ENCODE measurements at regions not wholly inside any gene's neighbourhood (a gene's known extent, or its start where the extent isn't known, plus 50 kb on each side); places are given as distances from the start of the nearest gene placed in this dataset.

- H3K36me3 Mint-ChIP-seq (ENCODE audit: unreplicated experiment): no peaks in the 10 kb centered on the region
- peak; percentile 70 for DNase-seq (ENCODE audit: extremely low spot score, unreplicated experiment)
- H3K4me1 Mint-ChIP-seq (ENCODE audit: unreplicated experiment): peaks cover 8% of the 10 kb centered on the region
- peaks cover 5% of the 10 kb centered on the region for H3K9me3 Mint-ChIP-seq (ENCODE audit: unreplicated experiment)
- H3K27me3 Mint-ChIP-seq (ENCODE audit: unreplicated experiment): peaks cover 8% of the 10 kb centered on the region
- H3K4me3 Mint-ChIP-seq (ENCODE audit: unreplicated experiment): no peak overlapping the region
- TF ChIP-seq CTCF (IDR thresholded peaks at IDR 0.05): no peak
- no peak overlapping the region for H3K27ac Mint-ChIP-seq (ENCODE audit: unreplicated experiment)
These were observed 52.0 kb upstream of the TANC2 start for GRCh38 chr17:62913991-62914570.

- no peak overlapping the region for H3K27ac Mint-ChIP-seq (ENCODE audit: unreplicated experiment)
- DNase-seq (ENCODE audit: extremely low spot score, unreplicated experiment): peak; percentile 17
- H3K36me3 Mint-ChIP-seq (ENCODE audit: unreplicated experiment): no peaks in the 10 kb centered on the region
These were observed 53.7 kb upstream of the TANC2 start for GRCh38 chr17:62912363-62912762.

GRCh38 chr17:62911114-62911513 lies 54.9 kb upstream of the TANC2 start:
- Mint-ChIP-seq H3K4me3 (ENCODE audit: unreplicated experiment) (no peak overlapping the region), H3K4me1 (ENCODE audit: unreplicated experiment) (no peaks in the 10 kb centered on the region), H3K36me3 (ENCODE audit: unreplicated experiment) (no peaks in the 10 kb centered on the region), H3K9me3 (ENCODE audit: unreplicated experiment) (peaks cover 5% of the 10 kb centered on the region), H3K27ac (ENCODE audit: unreplicated experiment) (no peak overlapping the region), H3K27me3 (ENCODE audit: unreplicated experiment) (peaks cover 14% of the 10 kb centered on the region)
- no peak for DNase-seq (ENCODE audit: extremely low spot score, unreplicated experiment)
- TF ChIP-seq CTCF (IDR thresholded peaks at IDR 0.05): no peak

More at GRCh38 chr17:62912363-62912762, 53.7 kb upstream of the TANC2 start:
- Mint-ChIP-seq H3K27me3 (ENCODE audit: unreplicated experiment) (peaks cover 11% of the 10 kb centered on the region), H3K4me1 (ENCODE audit: unreplicated experiment) (peaks cover 6% of the 10 kb centered on the region), H3K9me3 (ENCODE audit: unreplicated experiment) (peaks cover 5% of the 10 kb centered on the region), H3K4me3 (ENCODE audit: unreplicated experiment) (no peak overlapping the region)
- no peak for TF ChIP-seq CTCF (IDR thresholded peaks at IDR 0.05)

GRCh38 chr17:62910277-62910676 lies 55.8 kb upstream of the TANC2 start:
- H3K4me3 Mint-ChIP-seq (ENCODE audit: unreplicated experiment): no peak overlapping the region
- peaks cover 14% of the 10 kb centered on the region for H3K27me3 Mint-ChIP-seq (ENCODE audit: unreplicated experiment)
- no peak for TF ChIP-seq CTCF (IDR thresholded peaks at IDR 0.05)
- peaks cover 5% of the 10 kb centered on the region for H3K9me3 Mint-ChIP-seq (ENCODE audit: unreplicated experiment)
- peak; percentile 32 for DNase-seq (ENCODE audit: extremely low spot score, unreplicated experiment)
- H3K27ac Mint-ChIP-seq (ENCODE audit: unreplicated experiment): no peak overlapping the region
- no peaks in the 10 kb centered on the region for H3K36me3 Mint-ChIP-seq (ENCODE audit: unreplicated experiment)
- H3K4me1 Mint-ChIP-seq (ENCODE audit: unreplicated experiment): no peaks in the 10 kb centered on the region

GRCh38 chr17:62907961-62908360 lies 58.1 kb upstream of the TANC2 start:
- Mint-ChIP-seq H3K27ac (ENCODE audit: unreplicated experiment) (no peak overlapping the region), H3K4me3 (ENCODE audit: unreplicated experiment) (no peak overlapping the region), H3K9me3 (ENCODE audit: unreplicated experiment) (peaks cover 5% of the 10 kb centered on the region), H3K36me3 (ENCODE audit: unreplicated experiment) (no peaks in the 10 kb centered on the region), H3K27me3 (ENCODE audit: unreplicated experiment) (peaks cover 16% of the 10 kb centered on the region), H3K4me1 (ENCODE audit: unreplicated experiment) (no peaks in the 10 kb centered on the region)
- no peak for TF ChIP-seq CTCF (IDR thresholded peaks at IDR 0.05)
- DNase-seq (ENCODE audit: extremely low spot score, unreplicated experiment): peak; percentile 53
